ENCODE measurements at regions not wholly inside any gene's neighbourhood (a gene's known extent, or its start where the extent isn't known, plus 50 kb on each side); places are given as distances from the start of the nearest gene placed in this dataset.

DNA sequence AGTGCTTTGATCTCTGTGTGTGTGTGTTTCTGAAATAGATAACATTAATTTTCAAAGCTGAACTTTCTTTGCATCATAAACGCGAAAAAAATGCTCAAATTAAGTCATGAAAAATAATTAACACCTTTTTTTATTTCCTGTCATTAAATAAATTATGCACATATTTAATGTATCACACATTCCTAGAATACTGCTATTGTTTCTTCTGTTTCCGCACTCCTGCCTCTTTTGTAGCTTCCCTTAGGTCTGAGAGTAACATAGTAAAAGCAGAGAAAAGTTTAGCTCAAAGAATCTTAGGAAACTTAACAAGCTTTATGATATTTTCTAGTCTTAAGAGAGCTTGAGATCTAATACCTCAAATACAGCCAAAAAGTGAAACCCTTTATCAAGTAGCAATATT, 504.2 kb downstream of the JRKL start:
- TF ChIP-seq CTCF (IDR thresholded peaks at IDR 0.05; ENCODE audit: insufficient read depth, low read length): no peak
- no peak for DNase-seq (ENCODE audit: low read depth)
- no peak overlapping the region for H3K4me3 ChIP-seq (ENCODE audit: low read depth, low read length)

DNA sequence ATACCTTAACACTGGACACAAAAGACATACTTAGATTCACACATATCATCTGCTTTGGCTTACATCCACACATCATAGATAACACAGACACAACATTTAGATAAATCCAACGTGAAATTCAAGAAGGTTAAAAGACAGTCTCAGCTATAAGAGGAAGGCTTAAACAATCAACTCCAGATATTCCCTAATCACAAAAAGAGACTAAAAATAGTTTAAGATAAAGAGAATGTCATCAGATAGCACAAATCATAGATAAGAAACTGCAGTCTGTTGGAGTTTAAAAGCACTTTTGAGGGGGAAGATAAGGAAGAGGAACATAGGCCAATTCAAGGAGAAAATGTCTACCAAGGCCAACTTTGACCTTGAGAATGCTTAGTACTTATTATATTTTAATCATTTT, 504.8 kb downstream of the JRKL start:
- DNase-seq (ENCODE audit: low read depth): no peak
- no peak overlapping the region for H3K4me3 ChIP-seq (ENCODE audit: low read depth, low read length)
- TF ChIP-seq CTCF (IDR thresholded peaks at IDR 0.05; ENCODE audit: insufficient read depth, low read length): no peak

- DNase-seq (ENCODE audit: low read depth): no peak
- TF ChIP-seq CTCF (IDR thresholded peaks at IDR 0.05; ENCODE audit: insufficient read depth, low read length): no peak
- H3K4me3 ChIP-seq (ENCODE audit: low read depth, low read length): no peak overlapping the region
These were observed 510.2 kb downstream of the JRKL start for GRCh38 chr11:96899971-96900370.

GRCh38 chr11:96905143-96905542, 515.3 kb downstream of the JRKL start:
- no peak overlapping the region for H3K4me3 ChIP-seq (ENCODE audit: low read depth, low read length)
- DNase-seq (ENCODE audit: low read depth): peak; percentile 1
- TF ChIP-seq CTCF (IDR thresholded peaks at IDR 0.05; ENCODE audit: insufficient read depth, low read length): no peak

DNA sequence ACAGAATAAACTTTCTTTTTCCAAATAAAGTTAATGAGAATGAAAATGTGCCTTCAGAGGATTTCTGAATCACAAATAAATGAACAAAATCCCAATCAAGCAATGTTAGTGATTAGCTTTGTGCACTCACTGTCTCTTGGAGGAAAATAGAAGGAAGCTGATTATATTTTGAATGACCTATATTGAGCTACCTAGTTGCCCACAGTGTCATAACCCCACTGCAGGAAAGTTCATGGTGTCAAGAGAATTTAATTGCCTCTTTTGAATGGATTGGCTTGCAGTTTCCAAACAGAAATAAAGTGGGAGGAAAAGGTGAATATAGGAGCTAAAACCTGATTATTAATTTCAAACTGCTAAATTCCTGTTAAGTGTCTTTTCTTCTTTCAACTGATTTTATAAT, 515.9 kb downstream of the JRKL start:
- no peak overlapping the region for H3K4me3 ChIP-seq (ENCODE audit: low read depth, low read length)
- TF ChIP-seq CTCF (IDR thresholded peaks at IDR 0.05; ENCODE audit: insufficient read depth, low read length): no peak
- DNase-seq (ENCODE audit: low read depth): no peak

GRCh38 chr11:96906476-96906875, 516.7 kb downstream of the JRKL start:
- no peak for DNase-seq (ENCODE audit: low read depth)
- no peak for TF ChIP-seq CTCF (IDR thresholded peaks at IDR 0.05; ENCODE audit: insufficient read depth, low read length)
- H3K4me3 ChIP-seq (ENCODE audit: low read depth, low read length): no peak overlapping the region

- H3K4me3 ChIP-seq (ENCODE audit: low read depth, low read length): no peak overlapping the region
- DNase-seq (ENCODE audit: low read depth): no peak
- no peak for TF ChIP-seq CTCF (IDR thresholded peaks at IDR 0.05; ENCODE audit: insufficient read depth, low read length)
These were observed 536.0 kb downstream of the JRKL start for GRCh38 chr11:96925862-96926261.

Measured in fibroblast of the aortic adventitia (primary cell).